HL-60 (cell line): ENCODE measurements at regions not wholly inside any gene's neighbourhood (a gene's known extent, or its start where the extent isn't known, plus 50 kb on each side); places are given as distances from the start of the nearest gene placed in this dataset.

Experiments
- DNase-seq, 2 experiments: peaks; one replicate each; pipeline ENCODE4 v3.0.0-alpha.2; 2010 to 2020; ENCODE audit warnings: low read depth in 1 of 2, low spot score in 1 of 2
- H3K27ac ChIP-seq: fragments of 250-450 bp; sonication (Bioruptor Pico); replicated peaks from 2 replicates; pipeline ENCODE4 v1.5.1; 2020; ENCODE audit warnings: mild to moderate bottlenecking, moderate library complexity
- H3K27me3 ChIP-seq: fragments of 250-450 bp; sonication (Bioruptor Pico); 2 replicates; pipeline ENCODE4 v1.5.1; 2021; ENCODE audit warnings: mild to moderate bottlenecking, moderate library complexity; ENCODE audit not compliant: insufficient read depth, poor library complexity, severe bottlenecking
- H3K4me3 ChIP-seq: replicated peaks from 2 replicates; pipeline ENCODE4 v1.5.1; 2011; ENCODE audit warnings: mild to moderate bottlenecking, control low read depth, low read length; ENCODE audit not compliant: insufficient read depth
- GABPA ChIP-seq: IDR thresholded peaks from 2 replicates; pipeline ENCODE4 v1.6.1; 2012; ENCODE audit warnings: low read depth
- POLR2AphosphoS5 ChIP-seq: IDR thresholded peaks from 2 replicates; pipeline ENCODE4 v1.6.1; 2012; ENCODE audit warnings: low read depth
- SPI1 ChIP-seq: IDR thresholded peaks from 2 replicates; pipeline ENCODE4 v1.6.1; 2012; ENCODE audit warnings: low read depth, mild to moderate bottlenecking, borderline replicate concordance
- TF ChIP-seq, protein P1 (sequence below): IDR thresholded peaks from one replicate; pipeline ENCODE4 v1.5.1; 2011; ENCODE audit warnings: low read length, control low read depth, inconsistent platforms; ENCODE audit not compliant: insufficient read depth
- TF ChIP-seq, protein P2 (sequence below): IDR thresholded peaks from 2 replicates; pipeline ENCODE4 v1.6.1; 2012; ENCODE audit warnings: low read depth; ENCODE audit not compliant: insufficient replicate concordance

DNA sequence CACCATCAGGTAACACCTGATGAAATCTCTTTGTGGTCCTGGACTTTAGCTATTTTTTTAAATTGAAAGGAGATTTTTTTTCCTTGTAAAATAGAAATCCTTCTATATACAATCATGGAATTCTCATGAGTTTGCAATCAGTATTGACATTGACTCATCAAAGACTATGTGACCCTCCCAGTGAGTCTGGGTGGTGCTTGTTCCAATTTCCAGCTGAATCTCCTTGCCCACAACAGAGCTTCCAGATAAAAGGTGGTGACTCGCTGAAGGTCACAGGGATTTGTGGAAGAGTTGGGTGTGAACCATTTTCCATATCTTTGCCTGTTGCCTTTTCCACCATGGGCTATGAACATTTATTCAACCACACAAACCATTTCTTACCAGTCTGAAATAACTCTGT, 486.6 kb downstream of the AJAP1 start:
- H3K27ac ChIP-seq: no peak overlapping the region
- DNase-seq: no peak
- TF ChIP-seq GABPA: no peak
- TF ChIP-seq, protein P1, sequence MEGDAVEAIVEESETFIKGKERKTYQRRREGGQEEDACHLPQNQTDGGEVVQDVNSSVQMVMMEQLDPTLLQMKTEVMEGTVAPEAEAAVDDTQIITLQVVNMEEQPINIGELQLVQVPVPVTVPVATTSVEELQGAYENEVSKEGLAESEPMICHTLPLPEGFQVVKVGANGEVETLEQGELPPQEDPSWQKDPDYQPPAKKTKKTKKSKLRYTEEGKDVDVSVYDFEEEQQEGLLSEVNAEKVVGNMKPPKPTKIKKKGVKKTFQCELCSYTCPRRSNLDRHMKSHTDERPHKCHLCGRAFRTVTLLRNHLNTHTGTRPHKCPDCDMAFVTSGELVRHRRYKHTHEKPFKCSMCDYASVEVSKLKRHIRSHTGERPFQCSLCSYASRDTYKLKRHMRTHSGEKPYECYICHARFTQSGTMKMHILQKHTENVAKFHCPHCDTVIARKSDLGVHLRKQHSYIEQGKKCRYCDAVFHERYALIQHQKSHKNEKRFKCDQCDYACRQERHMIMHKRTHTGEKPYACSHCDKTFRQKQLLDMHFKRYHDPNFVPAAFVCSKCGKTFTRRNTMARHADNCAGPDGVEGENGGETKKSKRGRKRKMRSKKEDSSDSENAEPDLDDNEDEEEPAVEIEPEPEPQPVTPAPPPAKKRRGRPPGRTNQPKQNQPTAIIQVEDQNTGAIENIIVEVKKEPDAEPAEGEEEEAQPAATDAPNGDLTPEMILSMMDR: no peak
- no peak for TF ChIP-seq POLR2AphosphoS5
- TF ChIP-seq SPI1: no peak
- TF ChIP-seq, protein P2, sequence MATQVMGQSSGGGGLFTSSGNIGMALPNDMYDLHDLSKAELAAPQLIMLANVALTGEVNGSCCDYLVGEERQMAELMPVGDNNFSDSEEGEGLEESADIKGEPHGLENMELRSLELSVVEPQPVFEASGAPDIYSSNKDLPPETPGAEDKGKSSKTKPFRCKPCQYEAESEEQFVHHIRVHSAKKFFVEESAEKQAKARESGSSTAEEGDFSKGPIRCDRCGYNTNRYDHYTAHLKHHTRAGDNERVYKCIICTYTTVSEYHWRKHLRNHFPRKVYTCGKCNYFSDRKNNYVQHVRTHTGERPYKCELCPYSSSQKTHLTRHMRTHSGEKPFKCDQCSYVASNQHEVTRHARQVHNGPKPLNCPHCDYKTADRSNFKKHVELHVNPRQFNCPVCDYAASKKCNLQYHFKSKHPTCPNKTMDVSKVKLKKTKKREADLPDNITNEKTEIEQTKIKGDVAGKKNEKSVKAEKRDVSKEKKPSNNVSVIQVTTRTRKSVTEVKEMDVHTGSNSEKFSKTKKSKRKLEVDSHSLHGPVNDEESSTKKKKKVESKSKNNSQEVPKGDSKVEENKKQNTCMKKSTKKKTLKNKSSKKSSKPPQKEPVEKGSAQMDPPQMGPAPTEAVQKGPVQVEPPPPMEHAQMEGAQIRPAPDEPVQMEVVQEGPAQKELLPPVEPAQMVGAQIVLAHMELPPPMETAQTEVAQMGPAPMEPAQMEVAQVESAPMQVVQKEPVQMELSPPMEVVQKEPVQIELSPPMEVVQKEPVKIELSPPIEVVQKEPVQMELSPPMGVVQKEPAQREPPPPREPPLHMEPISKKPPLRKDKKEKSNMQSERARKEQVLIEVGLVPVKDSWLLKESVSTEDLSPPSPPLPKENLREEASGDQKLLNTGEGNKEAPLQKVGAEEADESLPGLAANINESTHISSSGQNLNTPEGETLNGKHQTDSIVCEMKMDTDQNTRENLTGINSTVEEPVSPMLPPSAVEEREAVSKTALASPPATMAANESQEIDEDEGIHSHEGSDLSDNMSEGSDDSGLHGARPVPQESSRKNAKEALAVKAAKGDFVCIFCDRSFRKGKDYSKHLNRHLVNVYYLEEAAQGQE: no peak
- no peaks in the 10 kb centered on the region for H3K27me3 ChIP-seq
- H3K4me3 ChIP-seq: no peak overlapping the region

DNA sequence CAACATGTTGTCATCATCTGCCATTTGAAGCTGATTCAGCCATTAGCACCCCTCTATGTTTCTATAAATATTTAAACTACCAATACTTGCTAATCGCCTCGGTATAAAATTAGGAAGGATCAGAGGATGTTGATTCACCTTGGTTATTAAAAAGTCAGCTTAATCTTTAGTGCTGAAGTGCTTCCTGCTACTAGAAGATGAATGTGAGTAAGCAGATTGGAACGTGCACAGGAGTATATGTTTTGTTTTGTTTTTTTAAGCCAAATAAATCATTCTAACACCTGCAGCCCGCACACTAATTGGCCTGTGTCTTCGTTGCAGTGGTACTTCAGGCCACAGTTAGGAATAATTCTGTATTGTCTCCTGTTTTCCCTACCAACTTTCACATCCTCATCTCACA, 485.7 kb downstream of the AJAP1 start:
- Histone ChIP-seq H3K27me3 (no peaks in the 10 kb centered on the region), H3K4me3 (no peak overlapping the region), H3K27ac (no peak overlapping the region)
- no peak for TF ChIP-seq POLR2AphosphoS5
- TF ChIP-seq, protein P1: no peak
- TF ChIP-seq, protein P2: no peak
- no peak for TF ChIP-seq GABPA
- DNase-seq: no peak

DNA sequence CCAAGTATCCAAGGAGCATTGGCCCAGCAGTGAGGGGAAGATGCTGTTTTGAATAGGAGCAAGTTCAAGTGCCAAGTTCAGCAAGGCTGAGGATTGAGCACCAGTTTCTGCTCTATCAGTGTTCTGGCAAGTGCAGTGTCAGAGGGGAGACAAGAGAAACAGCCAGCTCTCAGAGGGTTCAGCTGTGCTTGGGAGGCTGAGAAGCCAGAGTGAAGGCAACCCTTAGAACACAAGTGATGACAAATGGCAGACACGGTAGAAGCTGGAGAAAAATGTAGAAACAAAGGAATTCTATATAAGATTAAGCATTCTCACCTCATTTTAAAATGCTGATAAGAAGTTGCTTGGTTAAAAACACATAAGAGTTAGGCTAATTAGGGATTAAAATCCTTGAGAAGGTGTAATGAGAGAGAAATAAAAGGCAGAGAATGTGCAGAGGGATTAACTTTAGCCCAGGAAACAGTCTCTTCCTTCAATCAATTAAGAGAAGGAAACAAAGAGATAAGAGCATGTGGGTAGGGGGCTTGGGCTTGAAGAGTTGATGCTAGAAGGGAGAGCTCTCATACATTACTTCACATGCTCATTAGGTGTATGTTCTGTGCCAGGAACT, 475.4 kb downstream of the AJAP1 start:
- Histone ChIP-seq H3K27ac (no peak overlapping the region), H3K27me3 (no peaks in the 10 kb centered on the region), H3K4me3 (no peak overlapping the region)
- DNase-seq: no peak
- TF ChIP-seq SPI1 (no peak), GABPA (no peak)

DNA sequence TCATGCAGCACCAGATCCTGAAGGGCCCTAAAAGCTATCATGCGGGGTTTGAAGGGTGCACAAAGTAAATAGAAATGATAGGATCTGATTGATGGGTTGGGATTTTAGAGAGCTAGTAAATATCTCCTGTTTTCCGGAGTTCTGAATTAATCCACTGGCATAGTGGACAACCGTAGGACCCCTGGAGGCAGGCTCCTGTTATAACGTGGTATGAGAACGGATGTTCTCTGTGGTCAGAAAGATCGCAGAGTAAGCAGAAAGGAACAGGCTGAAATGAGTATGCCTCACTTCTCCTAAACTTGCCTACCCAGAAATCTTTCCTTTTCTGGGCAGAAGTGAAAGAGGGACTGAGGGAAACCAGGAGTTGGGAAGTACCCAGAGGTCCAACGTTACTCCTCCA, 470.8 kb downstream of the AJAP1 start:
- H3K27me3 ChIP-seq: no peaks in the 10 kb centered on the region
- DNase-seq: no peak
- H3K27ac ChIP-seq: no peak overlapping the region
- no peak overlapping the region for H3K4me3 ChIP-seq
- TF ChIP-seq, protein P2: no peak
- no peak for TF ChIP-seq SPI1
